ENCODE measurements at regions not wholly inside any gene's neighbourhood (a gene's known extent, or its start where the extent isn't known, plus 50 kb on each side); places are given as distances from the start of the nearest gene placed in this dataset.
"Not testable (repeated sequence)": the region's sequence is repeated elsewhere in the genome, so short reads cannot be mapped to it uniquely, and the experiment has no call there.

DNA sequence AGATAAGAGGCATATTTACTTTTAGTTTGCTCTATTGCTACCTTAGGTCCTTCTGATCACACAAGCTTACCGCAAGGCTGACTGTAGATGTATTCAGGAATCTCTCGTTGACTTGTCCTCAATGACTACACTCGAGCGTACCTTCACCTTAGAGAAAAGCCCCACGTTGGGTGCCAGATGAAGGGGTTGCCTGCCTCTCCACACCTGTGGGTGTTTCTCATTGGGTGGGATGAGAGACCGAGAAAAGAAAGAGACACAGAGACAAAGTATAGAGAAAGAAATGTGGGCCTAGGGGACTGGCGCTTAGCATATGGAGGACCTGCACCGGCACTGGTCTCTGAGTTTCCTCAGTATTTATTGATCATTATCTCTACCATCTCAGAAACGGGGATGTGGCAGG is 51.8 kb downstream of the ASCL4 start:
- no peak for DNase-seq (ENCODE audit: low read depth, low spot score)

DNA sequence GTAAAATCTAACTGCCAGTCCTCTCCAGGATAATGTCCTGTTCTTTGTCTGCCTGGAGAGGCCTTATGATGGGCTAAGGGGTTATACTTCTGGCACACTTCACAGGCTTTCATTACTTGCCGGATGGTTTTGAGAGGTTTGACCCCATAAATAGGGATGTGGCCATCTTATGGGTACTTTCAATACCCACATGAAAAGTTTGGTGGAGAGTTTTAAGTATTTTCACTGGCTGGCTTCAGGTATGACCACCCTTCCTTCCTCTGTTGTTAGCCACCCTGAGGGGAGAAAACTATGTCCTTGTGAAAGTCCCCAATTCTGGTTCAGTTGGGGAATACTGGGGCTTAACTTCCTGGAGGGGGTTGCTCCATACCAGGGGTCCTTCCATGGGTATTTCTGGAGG is 54.8 kb downstream of the ASCL4 start:
- no peak for DNase-seq (ENCODE audit: low read depth, low spot score)

DNA sequence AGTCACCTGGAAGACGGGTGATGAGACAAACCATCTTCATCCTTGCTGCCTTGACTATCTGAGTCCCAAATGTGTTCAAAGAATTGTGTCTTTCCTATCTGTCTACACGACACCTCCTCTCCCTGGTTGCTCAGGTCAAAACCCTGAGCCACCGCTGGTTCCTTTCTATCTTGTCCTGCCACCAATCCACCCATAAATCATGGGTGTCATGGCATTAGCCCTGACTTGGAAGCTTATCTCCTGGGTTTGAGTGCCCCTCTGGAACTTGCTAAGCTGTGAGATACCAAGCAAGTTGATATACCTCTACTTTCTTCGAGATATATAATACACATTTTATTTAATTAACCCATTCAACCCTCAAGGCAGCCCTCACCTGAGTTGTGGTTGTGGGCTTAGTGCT is 57.9 kb downstream of the ASCL4 start:
- DNase-seq (ENCODE audit: low read depth, low spot score) = no peak

DNA sequence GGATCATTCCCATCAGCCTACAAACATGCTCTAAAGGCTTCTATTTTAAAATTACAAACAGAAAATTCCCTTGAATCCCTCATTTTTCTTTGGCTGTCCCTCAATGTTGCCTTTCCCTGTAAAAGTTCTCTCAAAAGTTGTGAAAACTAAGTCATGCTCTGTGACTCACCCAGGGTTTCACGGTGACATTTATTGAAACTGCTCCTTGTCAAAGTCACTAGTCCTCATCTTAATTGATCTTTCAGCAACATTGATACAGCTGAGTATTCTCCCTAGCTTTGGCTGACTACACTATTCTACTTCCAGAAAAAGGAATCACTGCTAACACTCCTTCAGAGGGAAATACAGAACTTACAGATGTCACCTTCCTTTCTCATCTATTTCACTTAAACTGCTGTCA is 65.7 kb downstream of the ASCL4 start:
- no peak for DNase-seq (ENCODE audit: low read depth, low spot score)

DNA sequence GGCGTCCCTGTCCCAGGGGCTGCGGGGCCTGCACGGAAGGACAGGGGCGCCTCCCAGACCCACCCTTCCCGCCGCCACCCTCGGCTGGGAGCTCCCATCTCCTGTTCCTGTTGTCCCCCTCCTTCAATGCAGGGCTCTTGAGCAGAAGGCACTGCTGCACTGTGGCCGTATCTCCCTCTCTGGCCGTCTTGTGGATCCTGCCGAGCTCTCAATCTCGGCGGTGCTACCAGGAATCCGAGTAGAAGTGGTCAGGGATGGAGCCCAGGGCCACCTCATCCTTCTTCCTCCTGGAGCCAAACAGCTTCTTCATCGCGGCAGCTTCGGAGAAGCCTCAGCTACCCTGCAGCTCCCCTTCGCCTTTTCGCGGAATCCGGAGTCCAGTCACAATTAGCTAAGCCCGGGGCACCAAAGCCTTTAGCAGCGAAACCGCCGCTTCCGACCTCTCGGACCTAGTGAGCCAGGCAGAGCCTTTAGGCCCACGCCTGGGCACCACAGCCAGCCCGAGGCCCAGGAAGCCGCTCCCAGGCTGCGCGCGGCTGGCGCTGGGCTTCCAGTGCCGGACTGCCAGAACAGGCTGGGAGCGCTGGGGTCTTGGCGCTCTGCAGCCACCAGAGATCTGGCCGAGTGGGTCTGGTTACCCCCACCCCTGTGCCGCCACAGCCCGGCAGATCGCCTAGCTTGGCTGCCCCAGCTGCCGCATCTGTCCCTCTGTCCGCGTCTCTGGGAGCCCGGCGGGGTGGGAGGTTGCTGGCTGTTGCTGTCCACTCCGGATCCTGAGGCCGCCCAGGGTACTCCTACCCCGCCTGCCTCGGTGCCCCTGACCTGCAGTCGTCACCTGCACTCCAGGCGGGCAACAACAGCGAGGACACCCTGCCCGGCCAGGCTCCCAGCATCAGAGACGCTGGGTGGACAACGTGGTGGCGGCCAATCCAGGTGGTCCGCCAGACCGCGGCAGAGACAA is 69.1 kb downstream of the ASCL4 start:
- no peak for DNase-seq (ENCODE audit: low read depth, low spot score)

DNA sequence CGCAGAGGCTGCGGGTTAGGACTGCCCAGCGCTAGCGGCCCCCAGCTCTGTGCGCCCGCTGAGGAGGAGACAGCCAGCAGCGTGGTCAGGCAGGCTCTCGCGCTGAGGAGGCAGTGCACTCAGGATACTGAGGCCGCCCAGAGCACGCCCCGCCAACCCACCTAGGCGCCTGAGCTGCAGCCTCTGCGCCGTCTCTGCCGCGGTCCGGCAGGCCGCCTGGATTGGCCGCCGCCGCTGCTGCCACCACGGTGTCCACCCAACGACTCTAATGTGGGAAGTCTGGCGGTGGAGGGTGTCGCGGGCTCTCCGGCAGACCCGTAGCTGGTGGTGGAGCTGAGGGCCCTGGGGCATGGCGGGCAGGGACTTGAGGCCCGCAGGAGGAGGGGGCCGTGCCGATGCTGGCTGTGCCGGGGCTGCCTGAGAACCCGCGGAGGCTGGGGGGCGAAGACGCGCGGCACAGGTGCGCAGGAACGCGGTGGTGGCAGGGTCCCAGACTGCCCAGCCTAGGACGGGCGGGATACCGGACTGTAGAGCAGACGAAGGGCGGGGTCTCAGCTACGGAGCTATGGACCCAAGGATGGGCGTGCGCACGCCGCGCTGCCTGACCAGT is 69.9 kb downstream of the ASCL4 start:
- no peak for DNase-seq (ENCODE audit: low read depth, low spot score)

DNA sequence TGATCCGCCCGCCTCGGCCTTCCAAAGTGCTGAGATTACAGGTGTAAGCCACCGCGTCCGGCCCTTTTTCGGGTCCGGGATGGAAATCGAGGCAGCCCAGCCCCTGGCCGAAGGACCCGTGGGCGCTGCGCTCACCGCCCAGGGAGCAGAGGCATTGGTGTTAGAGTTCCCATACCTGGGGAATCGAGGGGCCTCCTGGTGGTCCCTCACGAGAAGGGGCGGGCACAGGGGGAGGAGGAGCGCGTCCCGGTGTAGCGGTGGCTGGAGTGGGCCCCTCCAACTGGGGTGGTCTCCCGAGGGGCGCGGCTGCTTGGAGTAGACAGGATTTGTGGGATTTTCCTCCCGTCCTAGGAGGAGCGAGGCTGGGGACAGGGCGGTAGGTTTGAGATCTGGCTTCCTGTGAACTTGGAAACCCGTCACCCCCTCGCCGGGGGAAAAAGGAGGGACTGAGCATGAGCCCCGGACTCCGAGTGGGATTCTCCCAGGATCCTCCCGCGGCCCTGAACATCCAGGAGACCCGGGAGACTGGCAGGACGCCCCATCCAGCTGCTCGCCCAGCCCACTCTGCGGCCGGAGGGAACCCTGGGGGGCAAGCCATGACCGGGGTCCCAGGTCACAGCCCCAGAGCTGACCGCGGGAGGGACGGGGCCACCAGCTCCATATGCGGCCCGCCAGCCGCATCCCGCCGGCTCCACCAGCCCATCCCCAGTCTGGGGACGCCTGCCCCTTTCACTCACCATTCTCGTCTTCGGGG is 70.9 kb downstream of the ASCL4 start:
- DNase-seq (ENCODE audit: low read depth, low spot score) = no peak

DNA sequence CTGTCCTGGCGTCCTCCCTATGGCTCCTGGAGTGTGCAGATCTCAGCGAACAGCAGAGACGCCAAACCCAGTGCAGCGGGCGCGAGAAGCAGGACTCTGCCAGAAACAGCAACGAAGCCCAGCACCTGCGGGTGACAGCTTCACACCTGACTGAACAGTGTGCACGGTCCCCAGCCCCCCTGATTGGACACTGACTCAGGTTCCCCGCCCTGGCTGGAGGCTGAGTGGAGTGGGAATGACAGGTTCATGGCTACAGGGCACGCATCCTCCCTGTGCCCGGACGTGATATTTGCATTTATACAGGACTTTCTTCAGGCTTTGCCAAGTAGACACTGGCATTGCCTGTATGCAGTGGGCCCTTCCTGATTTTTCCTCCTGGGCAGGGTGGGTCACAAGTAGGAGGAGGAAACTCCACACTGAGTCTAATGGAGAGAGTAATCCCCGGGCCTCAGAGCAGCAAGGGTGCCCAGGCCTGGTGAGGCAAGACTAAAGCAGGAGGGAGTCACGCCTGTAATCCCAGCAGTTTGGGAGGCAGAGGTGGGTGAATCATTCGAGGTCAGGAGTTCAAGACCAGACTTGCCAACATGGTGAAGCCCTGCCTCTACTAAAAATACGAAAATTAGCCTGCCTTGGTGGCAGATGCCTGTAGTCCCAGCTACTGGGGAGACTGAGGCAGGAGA is 71.6 kb downstream of the ASCL4 start:
- DNase-seq (ENCODE audit: low read depth, low spot score) = no peak

DNA sequence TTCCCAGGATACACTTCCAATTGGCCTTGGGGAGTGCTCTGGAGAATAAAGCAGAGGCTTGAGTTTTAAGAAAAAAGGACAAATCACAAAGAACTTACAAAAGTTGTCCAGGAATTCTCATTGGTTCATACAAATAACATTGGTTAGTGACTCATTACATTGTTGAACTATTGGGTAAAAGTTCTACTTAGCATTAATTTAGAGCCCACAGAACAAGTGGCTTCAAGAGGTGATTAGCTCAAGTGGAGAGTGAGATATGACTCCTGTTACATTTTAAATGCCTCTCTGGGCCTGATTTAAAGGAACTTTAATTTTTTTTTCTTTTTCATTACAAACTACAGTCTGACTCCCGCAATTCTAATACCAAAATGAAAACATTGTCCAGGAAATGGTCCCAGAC is 72.9 kb downstream of the ASCL4 start:
- no peak for DNase-seq (ENCODE audit: low read depth, low spot score)

DNA sequence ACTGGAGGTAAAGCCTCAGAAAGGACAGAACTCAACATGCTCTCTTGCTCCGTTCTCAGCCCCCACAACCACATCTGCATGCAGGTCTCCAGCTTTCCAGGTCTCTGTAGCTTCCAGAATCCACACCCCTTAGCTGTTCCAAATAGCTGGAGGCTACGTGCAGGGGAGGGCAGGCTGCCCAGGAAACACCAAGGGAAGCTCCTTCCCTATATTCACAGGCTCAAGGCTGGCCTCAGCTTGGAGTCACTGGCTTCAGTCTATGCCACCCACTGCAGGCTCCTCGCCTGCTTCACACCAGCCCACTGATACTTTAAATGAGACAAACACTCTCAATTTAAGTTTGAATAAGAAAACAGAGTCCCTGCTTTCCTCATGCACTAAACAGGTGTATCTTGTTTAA is 73.3 kb downstream of the ASCL4 start:
- DNase-seq (ENCODE audit: low read depth, low spot score) = no peak

DNA sequence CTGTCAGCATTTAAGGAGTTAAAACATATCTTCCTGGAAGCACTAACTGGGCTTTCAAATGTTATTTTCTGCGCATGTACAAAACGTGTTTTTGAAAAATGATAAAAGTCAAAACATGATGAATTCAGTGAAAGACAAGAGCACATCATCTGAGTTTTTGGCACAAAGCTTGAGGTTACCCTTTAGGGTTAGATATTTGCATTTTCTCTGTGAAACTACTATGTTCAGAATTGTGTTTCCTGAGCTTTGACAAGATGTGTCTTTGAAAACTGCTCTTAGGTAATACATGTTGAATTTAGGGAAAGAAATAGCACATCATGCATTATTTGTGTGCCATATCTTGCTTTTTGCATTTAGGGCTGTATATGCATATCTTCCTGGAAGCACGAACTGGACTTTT is 79.0 kb downstream of the ASCL4 start:
- DNase-seq (ENCODE audit: low read depth, low spot score) = no peak

DNA sequence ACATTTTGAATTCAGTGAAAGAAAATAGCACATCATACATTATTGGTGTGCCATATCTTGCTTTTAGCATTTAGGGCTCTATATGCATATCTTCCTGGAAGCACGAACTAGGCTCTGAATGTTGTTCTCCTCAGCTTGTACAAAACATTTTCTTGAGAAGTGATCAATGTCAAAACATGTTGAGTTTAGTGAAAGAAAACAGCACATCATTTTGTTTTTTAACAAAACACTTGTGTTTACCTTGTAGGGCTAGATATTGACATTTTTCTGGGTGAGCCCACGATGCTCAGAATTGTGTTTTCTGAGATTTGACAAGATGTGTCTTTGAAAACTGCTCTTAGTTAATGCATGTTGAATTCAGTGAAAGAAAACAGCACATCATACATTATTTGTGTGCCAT is 81.0 kb downstream of the ASCL4 start:
- DNase-seq (ENCODE audit: low read depth, low spot score) = no peak

DNA sequence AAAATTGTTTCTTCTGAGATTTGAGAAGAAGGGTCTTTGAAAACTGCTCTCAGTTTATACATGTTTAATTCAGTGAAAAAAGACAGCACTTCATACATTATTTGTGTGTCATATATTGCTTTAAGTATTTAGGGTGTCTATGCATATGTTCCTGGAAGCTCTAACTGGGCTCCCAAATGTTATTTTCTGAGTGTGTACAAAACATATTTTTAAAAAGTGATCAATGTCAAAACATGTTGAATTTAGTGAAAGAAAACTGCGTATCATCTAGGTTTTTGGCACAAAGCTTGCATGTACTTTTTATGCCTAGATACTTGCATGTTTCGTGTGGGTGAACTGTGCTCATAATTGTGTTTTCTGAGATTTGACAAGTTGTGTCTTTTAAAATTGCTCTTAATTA is 81.6 kb downstream of the ASCL4 start:
- no peak for DNase-seq (ENCODE audit: low read depth, low spot score)

DNA sequence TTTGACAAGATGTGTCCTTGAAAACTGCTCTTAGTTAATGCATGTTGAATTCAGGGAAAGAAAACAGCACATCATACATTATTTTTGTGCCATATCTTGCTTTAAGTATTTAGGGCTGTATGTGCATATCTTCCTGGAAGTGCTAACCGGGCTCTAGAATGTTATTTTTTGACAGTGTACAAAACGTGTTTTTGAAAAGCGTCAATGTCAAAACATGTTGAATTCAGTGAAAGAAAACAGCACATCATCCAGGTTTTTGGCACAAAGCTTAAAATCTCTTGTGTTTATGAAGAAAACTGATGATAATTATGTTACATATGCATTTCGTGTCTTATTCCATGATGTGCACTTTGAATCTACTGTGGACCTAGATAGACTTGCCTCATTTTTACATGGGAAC is 82.7 kb downstream of the ASCL4 start:
- DNase-seq (ENCODE audit: low read depth, low spot score) = no peak

DNA sequence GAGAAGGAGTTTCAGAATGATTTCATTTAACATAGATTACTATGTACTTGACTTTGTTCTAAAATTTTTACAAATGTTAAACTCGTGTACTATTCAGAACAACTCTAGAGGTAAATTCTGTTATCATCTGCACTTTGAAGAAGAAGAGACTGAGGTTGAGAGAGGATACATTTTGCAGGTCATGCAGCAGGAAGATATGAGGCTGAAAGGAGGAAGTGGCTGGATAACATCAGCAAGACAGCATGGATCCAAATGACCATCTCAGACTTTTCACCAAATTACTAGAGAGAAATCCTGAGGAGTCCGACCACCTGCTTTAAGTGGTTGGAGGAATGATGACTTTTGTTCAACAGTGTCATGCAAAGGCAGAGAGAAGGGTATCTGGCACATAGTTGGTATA is 84.9 kb downstream of the ASCL4 start:
- no peak for DNase-seq (ENCODE audit: low read depth, low spot score)

DNA sequence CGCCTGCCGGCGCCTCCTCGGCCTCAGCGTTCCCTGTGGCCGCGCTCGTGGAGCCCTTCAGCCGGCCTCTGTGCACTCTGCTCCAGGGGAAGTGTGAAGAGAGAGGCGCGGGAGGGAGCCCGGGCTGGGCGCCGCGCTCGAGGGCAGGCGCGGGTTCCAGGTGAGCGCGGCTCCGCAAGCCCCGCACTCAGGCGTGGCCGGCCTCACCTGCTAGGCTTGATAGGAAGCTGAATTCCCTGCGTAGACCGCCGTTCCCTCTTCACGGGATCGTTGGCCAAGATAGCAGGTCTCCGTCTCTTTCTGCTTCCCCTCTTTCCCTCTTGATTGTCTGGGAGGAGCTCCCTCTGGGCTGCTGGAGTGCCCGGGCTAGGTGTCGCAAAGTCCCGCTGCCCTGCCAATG is 89.7 kb downstream of the ASCL4 start:
- DNase-seq (ENCODE audit: low read depth, low spot score) = no peak

DNA sequence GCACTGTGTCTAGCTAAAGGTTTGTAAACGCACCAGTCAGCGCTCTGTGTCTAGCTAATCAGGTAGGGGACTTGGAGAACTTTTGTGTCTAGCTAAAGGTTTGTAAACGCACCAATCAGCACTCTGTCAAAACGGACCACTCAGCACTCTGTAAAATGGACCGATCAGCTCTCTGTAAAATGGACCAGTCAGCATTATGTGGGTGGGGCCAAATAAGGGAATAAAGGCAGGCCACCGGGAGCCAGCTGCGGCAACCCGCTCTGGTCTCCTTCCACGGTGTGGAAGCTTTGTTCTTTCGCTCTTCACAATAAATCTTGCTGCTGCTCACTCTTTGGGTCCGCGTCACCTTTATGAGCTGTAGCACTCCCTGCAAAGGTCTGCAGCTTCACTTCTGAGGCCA is 90.2 kb downstream of the ASCL4 start:
- not testable (repeated sequence) for DNase-seq (ENCODE audit: low read depth, low spot score)

DNA sequence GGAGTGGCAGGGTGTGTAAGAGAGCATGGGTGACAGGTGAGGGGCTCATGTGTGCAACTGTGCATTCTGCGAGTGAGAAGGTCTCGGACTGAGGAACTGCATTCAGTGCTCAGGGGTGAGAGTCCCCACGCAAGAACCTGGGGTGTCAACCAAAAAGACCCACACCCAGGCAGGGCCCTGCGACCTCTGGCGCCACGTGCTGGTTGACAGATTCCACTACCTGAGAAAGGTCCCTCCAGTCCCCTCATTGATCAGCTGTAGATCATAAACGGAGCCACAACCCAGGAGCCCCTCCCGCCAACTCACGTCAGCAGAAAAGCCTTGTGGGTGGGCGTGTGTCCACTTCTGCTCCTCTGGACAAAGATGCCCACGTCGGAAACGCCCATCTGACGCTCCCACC is 98.7 kb downstream of the ASCL4 start:
- DNase-seq (ENCODE audit: low read depth, low spot score) = no peak

DNA sequence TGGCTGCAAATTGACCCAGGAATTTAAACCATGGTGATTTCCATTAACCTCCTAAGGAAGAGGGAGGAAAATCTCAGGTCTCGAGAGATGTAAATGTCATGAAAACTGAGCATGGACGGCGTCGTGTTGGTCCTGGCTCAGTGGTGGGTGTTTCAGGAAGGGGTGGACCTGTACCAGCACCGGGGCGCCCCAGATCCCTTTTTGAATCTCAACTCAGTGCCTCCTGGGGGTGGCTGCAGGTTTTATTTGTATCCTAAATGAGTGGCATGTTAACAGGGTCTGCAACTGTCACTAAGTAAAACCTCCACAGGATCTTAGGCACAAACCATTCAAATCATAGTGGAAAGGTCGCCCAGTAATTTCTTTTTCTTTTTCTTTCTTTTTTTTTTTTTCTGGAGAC is 101.3 kb downstream of the ASCL4 start:
- no peak for DNase-seq (ENCODE audit: low read depth, low spot score)

DNA sequence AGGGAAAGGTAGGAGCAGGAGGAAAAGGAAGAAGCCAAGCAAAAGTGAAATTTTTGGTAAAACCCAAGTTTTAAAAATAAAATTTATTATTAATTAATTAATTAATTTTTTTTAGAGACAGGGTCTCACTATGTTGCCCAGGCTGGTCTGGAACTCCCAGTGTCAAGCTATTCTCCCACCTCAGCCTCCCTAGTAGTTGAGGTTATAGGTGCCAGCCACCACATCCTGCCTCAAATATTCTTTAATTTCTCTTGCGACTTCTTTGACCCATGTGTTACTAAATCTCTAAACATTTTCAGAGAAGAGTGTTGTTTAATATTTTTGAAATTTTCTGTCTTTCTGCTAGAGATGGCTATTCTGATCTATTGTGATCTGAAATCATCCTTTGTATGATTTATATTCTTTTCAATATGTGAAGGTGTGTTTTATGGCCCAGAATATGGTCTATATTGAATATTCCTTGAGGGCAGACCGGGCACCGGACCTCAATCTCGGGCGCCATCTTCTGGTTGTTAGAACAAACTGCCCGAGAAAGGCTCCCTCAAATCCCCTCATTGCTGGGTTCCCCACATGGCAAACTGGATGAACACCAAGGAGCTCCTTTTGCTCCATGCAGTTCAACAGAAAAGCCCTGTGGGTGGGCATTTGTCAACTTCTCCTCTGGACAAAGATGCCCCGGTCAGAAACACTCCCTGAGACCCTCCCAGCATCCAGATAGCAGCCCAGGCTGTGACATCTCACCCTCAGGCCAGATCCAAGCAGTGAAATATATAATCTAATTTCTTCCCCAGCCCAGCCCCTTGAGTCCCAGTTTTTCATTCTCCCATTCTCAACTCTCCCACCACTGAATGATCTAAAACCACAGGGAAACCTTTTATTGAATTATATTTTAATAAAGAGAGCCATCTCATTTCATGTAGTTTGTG is 110.5 kb downstream of the ASCL4 start:
- DNase-seq (ENCODE audit: low read depth, low spot score) = no peak

DNA sequence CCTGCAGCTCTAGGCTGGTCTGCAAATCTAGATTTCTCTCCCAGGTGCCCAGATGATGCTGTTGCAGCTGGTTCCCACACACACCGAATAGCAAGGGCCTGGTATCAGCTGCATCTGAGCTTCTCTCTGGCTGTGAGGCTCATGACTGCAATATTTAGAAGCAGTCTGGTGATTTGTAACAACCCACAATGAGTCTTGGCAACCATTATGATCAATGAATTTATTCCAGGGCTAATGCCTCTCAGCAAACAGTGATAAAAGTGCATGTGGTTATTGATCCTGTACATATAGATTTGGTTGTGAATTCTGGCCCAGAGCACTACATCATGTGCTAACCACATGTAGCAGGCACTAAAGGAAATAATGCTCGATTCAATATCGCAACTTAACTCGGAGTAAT is 114.3 kb downstream of the ASCL4 start:
- DNase-seq (ENCODE audit: low read depth, low spot score) = no peak
